Naive thymus-derived CD4-positive, alpha-beta T cell (primary cell): ENCODE measurements at regions not wholly inside any gene's neighbourhood (a gene's known extent, or its start where the extent isn't known, plus 50 kb on each side); places are given as distances from the start of the nearest gene placed in this dataset.

Source experiments
- ATAC-seq: fragments of 150-1000 bp; cut with Tn5 transposase; 2 replicates; pipeline ENCODE4 v1.10.0; 2021; ENCODE audit warnings: mild to moderate bottlenecking, moderate library complexity
- CTCF ChIA-PET: fragments of 350-600 bp; sonication (Branson Sonifier 250); formaldehyde crosslinking; loops from one replicate; lab custom pipeline; 2021; ENCODE audit warnings: antibody characterized with exemption; lab: Charles Lee
- POLR2A ChIA-PET: fragments of 350-600 bp; sonication (Branson Sonifier 250); formaldehyde crosslinking; loops from one replicate; lab custom pipeline; 2021; ENCODE audit warnings: antibody characterized with exemption, inconsistent platforms; lab: Charles Lee
- DNase-seq, 9 donors: peaks; one replicate each; pipeline versions ENCODE4 v3.0.0 to v3.0.0-alpha.2; 2020 to 2022; ENCODE audit warnings: mixed read lengths in 1 of 9
- H3K27ac ChIP-seq: one replicate; pipeline ENCODE4 v1.7.0; 2013; ENCODE audit warnings: mild to moderate bottlenecking, low read depth, low read length, moderate library complexity
- H3K27me3 ChIP-seq, 2 donors: one replicate each; pipeline ENCODE4 v1.7.0; 2013; ENCODE audit warnings: low read length in 2 of 2, mild to moderate bottlenecking in 2 of 2, moderate library complexity in 2 of 2; ENCODE audit not compliant: control insufficient read depth in 2 of 2, insufficient read depth in 2 of 2
- H3K36me3 ChIP-seq, 3 experiments: 1 replicate in 2 of 3; 2 replicates in 1 of 3; pipeline ENCODE4 v1.7.0; 2013; ENCODE audit warnings: low read length in 3 of 3, mild to moderate bottlenecking in 3 of 3, moderate library complexity in 1 of 3; ENCODE audit not compliant: insufficient read depth in 3 of 3, control insufficient read depth in 2 of 3
- H3K4me1 ChIP-seq, 2 donors: one replicate each; pipeline ENCODE4 v1.7.0; 2013; ENCODE audit warnings: low read length in 2 of 2, mild to moderate bottlenecking in 2 of 2, moderate library complexity in 1 of 2; ENCODE audit not compliant: control insufficient read depth in 2 of 2, insufficient read depth in 2 of 2
- H3K4me3 ChIP-seq: 2 replicates; pipeline ENCODE4 v1.7.0; 2013; ENCODE audit warnings: mild to moderate bottlenecking, low read length
- H3K9me3 ChIP-seq, 3 experiments: 1 replicate in 2 of 3; 2 replicates in 1 of 3; pipeline ENCODE4 v1.7.0; 2013; ENCODE audit warnings: low read length in 3 of 3; ENCODE audit not compliant: control insufficient read depth in 2 of 3
- H3K27ac Mint-ChIP-seq, 9 donors: one replicate each; pipeline ENCODE4 v1.8.0; 2020 to 2022; ENCODE audit warnings: mixed read lengths in 9 of 9, mild to moderate bottlenecking in 8 of 9, moderate library complexity in 5 of 9, inconsistent platforms in 2 of 9
- H3K27me3 Mint-ChIP-seq, 5 donors: one replicate each; pipeline ENCODE4 v1.8.0; 2021 to 2022; ENCODE audit warnings: mixed read lengths in 5 of 5, mild to moderate bottlenecking in 1 of 5
- H3K36me3 Mint-ChIP-seq, 5 donors: one replicate each; pipeline ENCODE4 v1.8.0; 2020 to 2022; ENCODE audit warnings: mixed read lengths in 5 of 5, mild to moderate bottlenecking in 3 of 5, inconsistent platforms in 1 of 5
- H3K4me1 Mint-ChIP-seq, 7 donors: one replicate each; pipeline ENCODE4 v1.8.0; 2020 to 2022; ENCODE audit warnings: mixed read lengths in 7 of 7, mild to moderate bottlenecking in 3 of 7, inconsistent platforms in 1 of 7
- H3K4me3 Mint-ChIP-seq, 10 donors: one replicate each; pipeline ENCODE4 v1.8.0; 2020 to 2022; ENCODE audit warnings: mild to moderate bottlenecking in 10 of 10, mixed read lengths in 10 of 10, moderate library complexity in 6 of 10, inconsistent platforms in 2 of 10
- H3K9me3 Mint-ChIP-seq, 11 donors: one replicate each; pipeline ENCODE4 v1.8.0; 2020 to 2022; ENCODE audit warnings: mixed read lengths in 11 of 11, mild to moderate bottlenecking in 4 of 11, inconsistent platforms in 1 of 11, moderate library complexity in 1 of 11
- intact Hi-C, 2 donors: fragments of 100-400 bp; cut with micrococcal nuclease; formaldehyde crosslinking; loops; one replicate each; pipeline ENCODE4 v1.15.1; 2023

DNA sequence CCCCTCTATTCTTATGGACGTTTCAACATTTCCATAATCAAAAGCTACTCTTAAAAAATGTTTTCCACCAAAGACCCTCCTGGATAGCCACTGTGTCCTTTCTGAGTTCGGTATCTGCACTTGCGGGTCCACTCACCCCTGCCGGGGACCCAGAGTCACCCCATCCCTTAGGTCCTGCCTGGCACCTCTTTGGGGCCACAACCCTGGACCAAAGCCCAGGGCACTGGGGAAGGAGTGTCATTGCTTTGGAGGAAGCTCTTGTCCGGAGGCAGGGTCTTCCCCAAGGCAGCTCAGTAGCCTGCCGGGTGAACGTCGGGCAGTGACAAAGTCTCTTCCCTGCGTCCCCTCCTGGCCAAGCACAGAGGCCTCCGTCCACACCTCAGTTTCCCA lies 129.6 kb downstream of the RFLNA start:
- DNase-seq, result no peak
- CTCF ChIA-PET, result no interaction called here
- Histone ChIP-seq H3K9me3 (no peaks in the 10 kb centered on the region), H3K4me1 (no peaks in the 10 kb centered on the region), H3K27me3 (no peaks in the 10 kb centered on the region), H3K36me3 (peaks cover 0 to 89% (median 12%) of the 10 kb centered on the region in 3 experiments), H3K4me3 (no peak overlapping the region), H3K27ac (no peak overlapping the region)
- POLR2A ChIA-PET, result no interaction called here
- Mint-ChIP-seq H3K4me1 (peaks cover 0 to 6% (median 0%) of the 10 kb centered on the region in 7 donors), H3K4me3 (no peak overlapping the region), H3K27me3 (no peaks in the 10 kb centered on the region), H3K9me3 (peaks cover 0 to 1% (median 0%) of the 10 kb centered on the region in 11 donors), H3K36me3 (peaks cover 1 to 38% (median 13%) of the 10 kb centered on the region in 5 donors), H3K27ac (peak overlapping the region in 1 of 9 donors; percentile 25)
- no peak for ATAC-seq
- intact Hi-C loops, result no loop called here

DNA sequence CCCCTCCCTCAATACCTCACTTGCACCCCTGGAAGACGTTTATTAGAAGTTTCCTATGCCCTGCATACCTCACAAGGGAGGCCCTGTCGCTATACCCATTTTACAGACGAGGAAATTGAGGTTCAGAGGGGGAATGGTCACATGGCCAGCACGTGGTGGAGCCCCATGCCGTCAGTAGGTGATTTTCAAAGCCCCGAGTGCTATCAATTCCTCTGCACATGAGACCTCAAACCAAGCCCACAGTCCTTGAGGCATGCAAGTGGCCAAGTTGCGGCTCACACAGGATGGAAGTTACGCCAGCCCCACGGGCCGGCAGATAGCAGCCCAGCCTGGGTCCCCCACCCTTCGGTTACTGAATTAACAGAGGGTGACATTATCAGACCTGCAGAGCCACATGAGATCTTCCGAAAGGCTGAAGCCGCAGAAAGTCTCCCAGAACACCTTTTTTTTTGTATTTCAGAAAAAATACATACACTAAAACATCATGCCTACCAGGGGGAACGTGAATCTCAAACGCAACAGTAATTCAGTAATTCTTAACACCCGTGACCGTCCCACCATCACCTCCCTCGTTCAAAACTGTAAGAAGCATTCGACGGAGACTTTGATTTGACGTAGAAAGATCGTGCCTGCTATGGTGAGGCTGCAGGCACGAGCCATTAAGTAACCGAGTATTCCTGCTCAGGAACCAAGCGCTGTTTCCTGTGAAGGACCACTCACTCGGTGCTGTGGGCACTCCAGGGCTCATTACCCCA lies 129.0 kb downstream of the RFLNA start:
- no peaks in the 10 kb centered on the region for H3K4me1 ChIP-seq
- no peak overlapping the region for H3K4me3 ChIP-seq
- no peak for DNase-seq
- H3K36me3 ChIP-seq, result peaks cover 0 to 89% (median 12%) of the 10 kb centered on the region in 3 experiments
- Mint-ChIP-seq H3K4me1 (peaks cover 0 to 6% (median 0%) of the 10 kb centered on the region in 7 donors), H3K27me3 (no peaks in the 10 kb centered on the region), H3K27ac (peak overlapping the region in 1 of 9 donors; percentile 44), H3K9me3 (peaks cover 0 to 1% (median 0%) of the 10 kb centered on the region in 11 donors), H3K4me3 (no peak overlapping the region), H3K36me3 (peaks cover 1 to 44% (median 19%) of the 10 kb centered on the region in 5 donors)
- ChIA-PET POLR2A (no interaction called here), CTCF (no interaction called here)
- no peaks in the 10 kb centered on the region for H3K27me3 ChIP-seq
- intact Hi-C loops, result no loop called here
- peak; percentile 69 for ATAC-seq
- H3K9me3 ChIP-seq, result no peaks in the 10 kb centered on the region
- no peak overlapping the region for H3K27ac ChIP-seq

DNA sequence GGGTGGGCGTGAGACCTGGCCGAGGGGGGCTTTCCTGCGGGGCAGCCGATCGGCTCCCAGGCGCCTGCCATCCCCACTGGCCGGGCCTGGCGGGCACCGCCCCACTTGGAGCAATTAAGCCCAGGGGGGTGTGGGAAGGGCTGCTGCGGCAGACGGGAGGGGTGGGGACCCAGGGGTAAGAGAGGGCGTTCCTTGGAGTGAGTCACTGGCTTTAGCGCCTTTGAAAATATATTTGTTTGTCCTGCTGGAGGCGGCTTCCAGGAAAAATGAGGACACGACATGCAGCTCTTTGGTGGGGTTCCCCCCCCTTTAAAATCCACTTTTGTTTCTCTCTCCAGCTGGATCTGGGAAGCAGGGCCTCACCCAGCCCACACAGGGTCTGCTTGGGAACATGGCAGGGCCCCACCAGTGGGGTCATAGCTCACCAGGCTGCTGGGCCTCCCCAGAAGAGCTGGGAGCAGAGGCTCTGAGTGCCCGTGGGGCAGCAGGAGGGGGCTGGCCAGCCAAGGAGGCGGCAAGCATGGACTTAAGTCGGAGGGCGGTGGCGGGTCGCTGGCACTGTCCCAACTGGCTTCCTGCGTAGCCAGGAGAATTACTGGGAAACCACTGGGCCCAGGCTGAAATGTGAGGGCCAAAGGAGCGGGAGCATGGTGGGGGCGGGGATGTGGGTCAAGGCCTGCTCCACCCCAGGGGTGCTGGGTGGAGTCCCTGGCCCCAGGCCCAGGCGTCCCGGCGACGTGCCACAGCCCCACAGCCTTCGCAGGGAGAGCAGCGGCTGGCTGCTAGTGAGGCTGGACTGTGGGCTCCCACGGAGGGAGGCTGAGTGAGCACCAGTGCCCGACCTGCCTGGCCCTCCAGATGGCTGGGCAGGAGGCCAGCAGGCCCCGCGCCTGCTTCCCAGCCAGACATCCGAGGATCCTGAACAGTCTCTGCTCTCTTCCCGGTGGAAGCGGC lies 128.0 kb downstream of the RFLNA start:
- Histone ChIP-seq H3K4me3 (no peak overlapping the region), H3K9me3 (no peaks in the 10 kb centered on the region), H3K27me3 (no peaks in the 10 kb centered on the region), H3K36me3 (peaks cover 0 to 89% (median 12%) of the 10 kb centered on the region in 3 experiments), H3K4me1 (no peaks in the 10 kb centered on the region), H3K27ac (no peak overlapping the region)
- Mint-ChIP-seq H3K27ac (peak overlapping the region in 1 of 9 donors; percentile 17), H3K9me3 (peaks cover 0 to 1% (median 0%) of the 10 kb centered on the region in 11 donors), H3K36me3 (peaks cover 1 to 51% (median 22%) of the 10 kb centered on the region in 5 donors), H3K4me3 (no peak overlapping the region), H3K4me1 (peaks cover 0 to 6% (median 0%) of the 10 kb centered on the region in 7 donors), H3K27me3 (no peaks in the 10 kb centered on the region)
- ATAC-seq, result no peak
- POLR2A ChIA-PET, result no interaction called here
- no peak for DNase-seq
- CTCF ChIA-PET, result no interaction called here
- intact Hi-C loops, result no loop called here

DNA sequence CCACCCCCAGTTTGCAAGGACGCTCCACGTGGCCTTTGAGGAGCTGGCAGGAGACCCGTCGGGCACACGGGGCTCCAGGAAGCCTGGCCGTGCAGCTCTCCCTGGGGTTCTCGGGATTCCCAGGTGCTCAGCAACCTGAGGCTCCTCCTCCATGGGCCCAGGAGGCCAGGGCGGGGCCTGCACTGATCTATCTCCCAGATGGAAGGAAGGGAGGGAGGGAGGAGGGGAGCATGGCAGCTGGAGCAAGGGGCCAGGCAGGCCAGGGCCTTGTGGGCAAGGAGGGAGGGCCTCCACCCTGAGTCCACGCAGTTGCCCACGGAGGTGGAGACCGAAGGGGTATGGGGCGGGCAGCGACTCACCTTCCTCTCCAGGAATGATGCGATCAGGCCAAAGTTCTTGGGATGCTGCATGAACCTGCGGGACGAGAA lies 127.3 kb downstream of the RFLNA start:
- H3K4me1 ChIP-seq, result no peaks in the 10 kb centered on the region
- Mint-ChIP-seq H3K27ac (peak overlapping the region in 1 of 9 donors; percentile 17), H3K4me3 (no peak overlapping the region), H3K9me3 (peaks cover 0 to 1% (median 0%) of the 10 kb centered on the region in 11 donors), H3K4me1 (peaks cover 0 to 7% (median 0%) of the 10 kb centered on the region in 7 donors), H3K36me3 (peaks cover 4 to 54% (median 26%) of the 10 kb centered on the region in 5 donors), H3K27me3 (no peaks in the 10 kb centered on the region)
- no peak overlapping the region for H3K4me3 ChIP-seq
- intact Hi-C loops, result no loop called here
- H3K27ac ChIP-seq, result no peak overlapping the region
- DNase-seq (no peak), ATAC-seq (no peak)
- POLR2A ChIA-PET, result no interaction called here
- H3K36me3 ChIP-seq, result peaks cover 0 to 93% (median 12%) of the 10 kb centered on the region in 3 experiments
- CTCF ChIA-PET, result no interaction called here
- no peaks in the 10 kb centered on the region for H3K27me3 ChIP-seq
- H3K9me3 ChIP-seq, result no peaks in the 10 kb centered on the region

DNA sequence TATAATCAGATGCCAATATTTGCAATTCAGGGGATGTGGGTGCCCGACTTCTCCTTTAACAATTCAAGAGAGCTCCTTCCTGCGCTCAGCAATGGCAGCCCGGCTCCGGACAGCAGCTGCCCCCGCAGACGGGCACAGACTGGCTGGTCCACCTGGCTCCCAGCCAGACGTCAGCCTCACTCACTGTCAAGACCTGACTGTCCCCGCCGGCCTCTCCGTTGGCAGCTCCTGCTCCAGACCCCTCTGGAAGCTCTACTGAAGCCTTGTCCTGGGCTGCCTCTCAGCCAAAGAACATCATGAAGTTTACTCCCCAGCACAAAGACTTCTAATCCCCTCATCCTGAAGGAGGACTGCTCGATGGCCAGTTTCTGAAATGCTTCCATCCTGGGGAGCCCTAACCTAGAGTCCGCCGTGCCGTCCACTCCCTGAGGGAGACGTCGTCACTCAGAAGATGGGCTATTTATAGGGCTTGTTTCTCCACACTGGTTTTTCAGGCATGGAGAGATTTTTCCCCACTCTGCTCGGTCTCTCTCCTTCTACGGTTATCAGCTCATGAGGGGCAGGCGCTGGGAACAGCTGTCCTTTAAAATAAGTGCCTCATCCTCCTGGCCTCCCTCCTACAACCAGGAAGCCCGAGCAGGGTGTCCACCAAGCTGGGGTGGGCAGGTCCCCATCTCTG lies 126.2 kb downstream of the RFLNA start:
- ChIA-PET CTCF (no interaction called here), POLR2A (no interaction called here)
- ATAC-seq (no peak), DNase-seq (no peak)
- peaks cover 0 to 1% (median 0%) of the 10 kb centered on the region in 11 donors for H3K9me3 Mint-ChIP-seq
- no peaks in the 10 kb centered on the region for H3K27me3 ChIP-seq
- H3K4me3 Mint-ChIP-seq, result no peak overlapping the region
- H3K27me3 Mint-ChIP-seq, result no peaks in the 10 kb centered on the region
- no peaks in the 10 kb centered on the region for H3K9me3 ChIP-seq
- H3K27ac Mint-ChIP-seq, result peak overlapping the region in 1 of 9 donors; percentile 56
- intact Hi-C loops, result no loop called here
- no peak overlapping the region for H3K4me3 ChIP-seq
- H3K36me3 Mint-ChIP-seq, result peaks cover 4 to 52% (median 24%) of the 10 kb centered on the region in 5 donors
- H3K27ac ChIP-seq, result no peak overlapping the region
- peaks cover 0 to 90% (median 9%) of the 10 kb centered on the region in 3 experiments for H3K36me3 ChIP-seq
- H3K4me1 ChIP-seq, result no peaks in the 10 kb centered on the region
- peaks cover 0 to 7% (median 0%) of the 10 kb centered on the region in 7 donors for H3K4me1 Mint-ChIP-seq
